SK-N-SH (cell line): ENCODE measurements at regions not wholly inside any gene's neighbourhood (a gene's known extent, or its start where the extent isn't known, plus 50 kb on each side); places are given as distances from the start of the nearest gene placed in this dataset.

ENCODE experiments used
- CTCF ChIP-seq: fragments of 200-600 bp; sonication (generic); IDR thresholded peaks from 2 replicates; pipeline ENCODE4 v1.6.1; 2017; ENCODE audit warnings: antibody characterized with exemption, mild to moderate bottlenecking, moderate library complexity
- EP300 ChIP-seq, 2 experiments: IDR thresholded peaks; 2 replicates each; pipeline versions ENCODE4 v1.4.0 to v1.6.1; 2012; ENCODE audit warnings: borderline replicate concordance in 1 of 2, low read depth in 1 of 2, low read length in 1 of 2
- EZH2phosphoT487 ChIP-seq: fragments of 200-600 bp; sonication (generic); IDR thresholded peaks from 2 replicates; pipeline ENCODE4 v1.6.1; 2017; ENCODE audit warnings: low read depth, mixed run types, mild to moderate bottlenecking, antibody characterized with exemption, moderate library complexity, borderline replicate concordance
- POLR2AphosphoS5 ChIP-seq: IDR thresholded peaks from 2 replicates; pipeline ENCODE4 v1.6.1; 2012; ENCODE audit warnings: low read depth, low read length
- SIN3A ChIP-seq: IDR thresholded peaks from 2 replicates; pipeline ENCODE4 v1.6.1; 2012; ENCODE audit warnings: low read depth, mild to moderate bottlenecking, low read length, moderate library complexity, borderline replicate concordance
- YY1 ChIP-seq: IDR thresholded peaks from 2 replicates; pipeline ENCODE4 v1.4.0; 2012; ENCODE audit warnings: low read depth, mild to moderate bottlenecking
- TF ChIP-seq, protein P1 (sequence below): IDR thresholded peaks from 2 replicates; pipeline ENCODE4; 2012
- TF ChIP-seq, protein P2 (sequence below): IDR thresholded peaks from 2 replicates; pipeline ENCODE4 v1.4.0; 2012; ENCODE audit warnings: low read depth
- TF ChIP-seq, protein P3 (sequence below): IDR thresholded peaks from 2 replicates; pipeline ENCODE4 v1.6.1; 2012; ENCODE audit warnings: mild to moderate bottlenecking, low read depth, low read length, moderate library complexity

DNA sequence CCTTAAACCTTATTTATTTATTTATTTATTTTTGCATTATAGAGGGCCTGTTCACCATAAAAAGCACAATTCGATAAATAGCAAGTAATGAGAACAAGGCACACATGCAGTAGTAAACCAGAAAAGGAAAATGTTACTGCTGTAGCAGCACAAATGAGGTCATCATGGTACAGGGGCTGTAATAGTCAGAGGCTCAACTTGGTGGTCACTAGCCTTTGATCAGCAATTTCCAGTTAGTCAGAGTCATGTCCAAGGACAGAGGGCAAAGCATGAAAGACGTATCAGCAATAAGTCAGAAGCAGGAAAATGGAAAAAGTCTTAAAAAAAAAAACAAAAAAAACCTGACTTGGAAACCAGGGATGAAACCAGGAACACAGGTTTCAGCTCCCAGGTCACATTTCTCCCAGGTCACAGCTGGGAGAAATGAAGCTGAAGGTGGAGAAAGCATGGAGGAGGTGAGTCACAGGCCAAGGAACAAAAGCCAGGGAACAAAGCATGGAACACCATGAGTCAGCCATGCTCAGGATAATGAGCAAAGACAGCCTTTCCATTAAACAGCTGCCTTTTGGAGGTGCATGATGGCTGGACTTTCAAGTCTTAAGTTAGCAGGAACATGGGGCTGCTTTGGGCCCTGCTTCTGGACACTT, 556.3 kb downstream of the LTN1 start:
- peak in 1 of 2 experiments; percentile 62; a peak in 1 of 4 replicates for TF ChIP-seq EP300 (IDR thresholded peaks at IDR 0.05; ENCODE audit: borderline replicate concordance in 1 of 2, low read depth in 1 of 2, low read length in 1 of 2)
- TF ChIP-seq CTCF: no peak
- TF ChIP-seq, protein P1, sequence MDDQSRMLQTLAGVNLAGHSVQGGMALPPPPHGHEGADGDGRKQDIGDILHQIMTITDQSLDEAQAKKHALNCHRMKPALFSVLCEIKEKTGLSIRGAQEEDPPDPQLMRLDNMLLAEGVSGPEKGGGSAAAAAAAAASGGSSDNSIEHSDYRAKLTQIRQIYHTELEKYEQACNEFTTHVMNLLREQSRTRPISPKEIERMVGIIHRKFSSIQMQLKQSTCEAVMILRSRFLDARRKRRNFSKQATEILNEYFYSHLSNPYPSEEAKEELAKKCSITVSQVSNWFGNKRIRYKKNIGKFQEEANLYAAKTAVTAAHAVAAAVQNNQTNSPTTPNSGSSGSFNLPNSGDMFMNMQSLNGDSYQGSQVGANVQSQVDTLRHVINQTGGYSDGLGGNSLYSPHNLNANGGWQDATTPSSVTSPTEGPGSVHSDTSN: peak; percentile 92
- TF ChIP-seq, protein P2, sequence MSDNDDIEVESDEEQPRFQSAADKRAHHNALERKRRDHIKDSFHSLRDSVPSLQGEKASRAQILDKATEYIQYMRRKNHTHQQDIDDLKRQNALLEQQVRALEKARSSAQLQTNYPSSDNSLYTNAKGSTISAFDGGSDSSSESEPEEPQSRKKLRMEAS: peak; percentile 62
- peak; percentile 20; the same call in 1 of the 2 replicates for TF ChIP-seq POLR2AphosphoS5
- TF ChIP-seq SIN3A: no peak
- TF ChIP-seq EZH2phosphoT487: no peak
- TF ChIP-seq, protein P3, sequence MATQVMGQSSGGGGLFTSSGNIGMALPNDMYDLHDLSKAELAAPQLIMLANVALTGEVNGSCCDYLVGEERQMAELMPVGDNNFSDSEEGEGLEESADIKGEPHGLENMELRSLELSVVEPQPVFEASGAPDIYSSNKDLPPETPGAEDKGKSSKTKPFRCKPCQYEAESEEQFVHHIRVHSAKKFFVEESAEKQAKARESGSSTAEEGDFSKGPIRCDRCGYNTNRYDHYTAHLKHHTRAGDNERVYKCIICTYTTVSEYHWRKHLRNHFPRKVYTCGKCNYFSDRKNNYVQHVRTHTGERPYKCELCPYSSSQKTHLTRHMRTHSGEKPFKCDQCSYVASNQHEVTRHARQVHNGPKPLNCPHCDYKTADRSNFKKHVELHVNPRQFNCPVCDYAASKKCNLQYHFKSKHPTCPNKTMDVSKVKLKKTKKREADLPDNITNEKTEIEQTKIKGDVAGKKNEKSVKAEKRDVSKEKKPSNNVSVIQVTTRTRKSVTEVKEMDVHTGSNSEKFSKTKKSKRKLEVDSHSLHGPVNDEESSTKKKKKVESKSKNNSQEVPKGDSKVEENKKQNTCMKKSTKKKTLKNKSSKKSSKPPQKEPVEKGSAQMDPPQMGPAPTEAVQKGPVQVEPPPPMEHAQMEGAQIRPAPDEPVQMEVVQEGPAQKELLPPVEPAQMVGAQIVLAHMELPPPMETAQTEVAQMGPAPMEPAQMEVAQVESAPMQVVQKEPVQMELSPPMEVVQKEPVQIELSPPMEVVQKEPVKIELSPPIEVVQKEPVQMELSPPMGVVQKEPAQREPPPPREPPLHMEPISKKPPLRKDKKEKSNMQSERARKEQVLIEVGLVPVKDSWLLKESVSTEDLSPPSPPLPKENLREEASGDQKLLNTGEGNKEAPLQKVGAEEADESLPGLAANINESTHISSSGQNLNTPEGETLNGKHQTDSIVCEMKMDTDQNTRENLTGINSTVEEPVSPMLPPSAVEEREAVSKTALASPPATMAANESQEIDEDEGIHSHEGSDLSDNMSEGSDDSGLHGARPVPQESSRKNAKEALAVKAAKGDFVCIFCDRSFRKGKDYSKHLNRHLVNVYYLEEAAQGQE: peak; percentile 37; the same call in 1 of the 2 replicates
- peak; percentile 28; the same call in 1 of the 2 replicates for TF ChIP-seq YY1
